Hepatocyte (in vitro differentiated cells): ENCODE measurements at regions not wholly inside any gene's neighbourhood (a gene's known extent, or its start where the extent isn't known, plus 50 kb on each side); places are given as distances from the start of the nearest gene placed in this dataset.

Experiments used
- DNase-seq: peaks from one replicate; pipeline ENCODE4 v3.0.0-alpha.2; 2016; ENCODE audit warnings: low spot score
- H2AFZ ChIP-seq: fragments of 200-600 bp; sonication (generic); 2 replicates; pipeline ENCODE4 v1.6.0; 2016; ENCODE audit warnings: antibody characterized with exemption, mild to moderate bottlenecking
- H3K27ac ChIP-seq: fragments of 200-600 bp; sonication (generic); 2 replicates; pipeline ENCODE4 v1.5.1; 2016; ENCODE audit warnings: mild to moderate bottlenecking
- H3K27me3 ChIP-seq: fragments of 200-600 bp; sonication (generic); 2 replicates; pipeline ENCODE4 v1.6.1; 2016
- H3K36me3 ChIP-seq: fragments of 200-600 bp; sonication (generic); replicated peaks from 2 replicates; pipeline ENCODE4 v1.5.1; 2016; ENCODE audit warnings: low read depth; ENCODE audit not compliant: insufficient read depth
- H3K4me1 ChIP-seq: fragments of 200-600 bp; sonication (generic); 2 replicates; pipeline ENCODE4 v1.5.1; 2016; ENCODE audit warnings: mild to moderate bottlenecking, moderate library complexity; ENCODE audit not compliant: insufficient read depth
- H3K4me2 ChIP-seq: fragments of 200-600 bp; sonication (generic); 2 replicates; pipeline ENCODE4 v1.6.0; 2016
- H3K4me3 ChIP-seq: fragments of 200-600 bp; sonication (generic); 2 replicates; pipeline ENCODE4 v1.5.1; 2016; ENCODE audit warnings: mild to moderate bottlenecking
- H3K79me2 ChIP-seq: fragments of 200-600 bp; sonication (generic); 2 replicates; pipeline ENCODE4 v1.6.0; 2017; ENCODE audit warnings: mild to moderate bottlenecking
- H3K9me2 ChIP-seq: fragments of 200-600 bp; sonication (generic); replicated peaks from 2 replicates; pipeline ENCODE4 v1.6.0; 2017; ENCODE audit warnings: mild to moderate bottlenecking; ENCODE audit not compliant: insufficient read depth
- H3K9me3 ChIP-seq: fragments of 200-600 bp; sonication (generic); 2 replicates; pipeline ENCODE4 v1.5.1; 2016; ENCODE audit warnings: low read depth, mild to moderate bottlenecking
- H4K20me1 ChIP-seq: fragments of 200-600 bp; sonication (generic); 2 replicates; pipeline ENCODE4 v1.6.0; 2016; ENCODE audit warnings: mild to moderate bottlenecking; ENCODE audit not compliant: insufficient read depth, poor library complexity, severe bottlenecking
- CTCF ChIP-seq: fragments of 200-600 bp; sonication (generic); IDR thresholded peaks from 2 replicates; pipeline ENCODE4 v1.5.1; 2016; ENCODE audit warnings: antibody characterized with exemption, mild to moderate bottlenecking; ENCODE audit not compliant: poor library complexity
- EZH2 ChIP-seq: fragments of 200-600 bp; sonication (generic); IDR thresholded peaks from 2 replicates; pipeline ENCODE4 v1.6.1; 2016; ENCODE audit warnings: antibody characterized with exemption, mild to moderate bottlenecking, borderline replicate concordance
- EZH2phosphoT487 ChIP-seq: fragments of 200-600 bp; sonication (generic); IDR thresholded peaks from one replicate; pipeline ENCODE4 v1.6.1; 2018; ENCODE audit warnings: antibody characterized with exemption, mild to moderate bottlenecking, low read depth, moderate library complexity; ENCODE audit not compliant: unreplicated experiment, severe bottlenecking
- WGBS: methylation state at CpG from one replicate; pipeline ENCODE4 v1.1.6; 2016; ENCODE audit warnings: low lambda C conversion rate; ENCODE audit errors: missing lambda C conversion rate; 5-methylcytosine and 5-hydroxymethylcytosine counted together

GRCh38 chr21:16550917-16551741 lies 821.3 kb downstream of the USP25 start:
- Histone ChIP-seq H3K4me3 (no peak overlapping the region), H2AFZ (no peak overlapping the region), H4K20me1 (no peaks in the 10 kb centered on the region), H3K79me2 (no peaks in the 10 kb centered on the region), H3K4me2 (no peak overlapping the region), H3K27me3 (no peaks in the 10 kb centered on the region), H3K36me3 (no peaks in the 10 kb centered on the region), H3K4me1 (no peaks in the 10 kb centered on the region), H3K9me3 (no peaks in the 10 kb centered on the region), H3K27ac (no peak overlapping the region), H3K9me2 (no peaks in the 10 kb centered on the region)
- 85% methylated on average over 7 of the region's 7 CpGs for WGBS
- TF ChIP-seq CTCF = no peak
- TF ChIP-seq EZH2phosphoT487 = no peak
- TF ChIP-seq EZH2 = no peak
- DNase-seq = no peak

- no peak overlapping the region for H2AFZ ChIP-seq
- H4K20me1 ChIP-seq = no peaks in the 10 kb centered on the region
- TF ChIP-seq CTCF (no peak), EZH2phosphoT487 (no peak), EZH2 (no peak)
- 88% methylated on average over 2 of the region's 2 CpGs for WGBS
- no peaks in the 10 kb centered on the region for H3K27me3 ChIP-seq
- H3K4me2 ChIP-seq = no peak overlapping the region
- H3K4me1 ChIP-seq = no peaks in the 10 kb centered on the region
- H3K9me3 ChIP-seq = no peaks in the 10 kb centered on the region
- no peaks in the 10 kb centered on the region for H3K9me2 ChIP-seq
- no peaks in the 10 kb centered on the region for H3K79me2 ChIP-seq
- H3K36me3 ChIP-seq = no peaks in the 10 kb centered on the region
- no peak overlapping the region for H3K4me3 ChIP-seq
- H3K27ac ChIP-seq = no peak overlapping the region
- no peak for DNase-seq
Measured at GRCh38 chr21:16552880-16553279, 823.1 kb downstream of the USP25 start.

- WGBS = 77% methylated on average over 9 of the region's 9 CpGs
- DNase-seq = no peak
- no peak overlapping the region for H2AFZ ChIP-seq
Measured at GRCh38 chr21:16554503-16554902, 824.7 kb downstream of the USP25 start.

More at GRCh38 chr21:16554503-16554902, 824.7 kb downstream of the USP25 start:
- no peaks in the 10 kb centered on the region for H3K79me2 ChIP-seq
- no peak for TF ChIP-seq CTCF
- TF ChIP-seq EZH2 = no peak
- no peak for TF ChIP-seq EZH2phosphoT487
- H3K4me2 ChIP-seq = no peak overlapping the region
- H3K9me2 ChIP-seq = no peaks in the 10 kb centered on the region
- no peaks in the 10 kb centered on the region for H3K4me1 ChIP-seq
- no peak overlapping the region for H3K4me3 ChIP-seq
- H3K27ac ChIP-seq = no peak overlapping the region
- H3K9me3 ChIP-seq = no peaks in the 10 kb centered on the region
- H3K36me3 ChIP-seq = no peaks in the 10 kb centered on the region
- no peaks in the 10 kb centered on the region for H3K27me3 ChIP-seq
- no peaks in the 10 kb centered on the region for H4K20me1 ChIP-seq
